GM12872 (cell line): ENCODE measurements at regions not wholly inside any gene's neighbourhood (a gene's known extent, or its start where the extent isn't known, plus 50 kb on each side); places are given as distances from the start of the nearest gene placed in this dataset.

Experiments used
- CTCF ChIP-seq: IDR thresholded peaks from 3 replicates; pipeline ENCODE4 v1.5.1; 2011; ENCODE audit warnings: low read depth, mild to moderate bottlenecking, low read length, moderate library complexity; ENCODE audit not compliant: insufficient read depth

- no peak for TF ChIP-seq CTCF
These were observed 398.4 kb downstream of the TUSC7 start for GRCh38 chr3:117107946-117108345.

DNA sequence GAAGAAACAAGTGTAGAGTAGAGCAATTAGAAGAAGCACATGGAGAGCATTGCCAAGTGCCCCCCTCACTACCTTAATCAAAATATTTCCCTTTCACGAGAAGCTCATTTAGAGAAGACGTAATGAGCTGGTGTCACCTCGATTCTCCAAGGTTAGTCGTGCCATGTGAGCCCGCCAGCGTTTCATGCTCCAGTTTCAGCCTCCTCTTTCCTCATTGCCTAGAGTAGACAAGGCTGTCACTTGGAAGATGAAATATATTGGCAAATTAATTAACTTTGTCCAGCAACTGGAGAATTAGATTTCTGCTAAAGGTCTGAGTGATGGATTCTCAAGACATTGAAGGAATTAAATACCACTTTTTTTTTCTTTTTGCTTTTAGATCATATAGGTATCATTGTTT, 399.6 kb downstream of the TUSC7 start:
- no peak for TF ChIP-seq CTCF

DNA sequence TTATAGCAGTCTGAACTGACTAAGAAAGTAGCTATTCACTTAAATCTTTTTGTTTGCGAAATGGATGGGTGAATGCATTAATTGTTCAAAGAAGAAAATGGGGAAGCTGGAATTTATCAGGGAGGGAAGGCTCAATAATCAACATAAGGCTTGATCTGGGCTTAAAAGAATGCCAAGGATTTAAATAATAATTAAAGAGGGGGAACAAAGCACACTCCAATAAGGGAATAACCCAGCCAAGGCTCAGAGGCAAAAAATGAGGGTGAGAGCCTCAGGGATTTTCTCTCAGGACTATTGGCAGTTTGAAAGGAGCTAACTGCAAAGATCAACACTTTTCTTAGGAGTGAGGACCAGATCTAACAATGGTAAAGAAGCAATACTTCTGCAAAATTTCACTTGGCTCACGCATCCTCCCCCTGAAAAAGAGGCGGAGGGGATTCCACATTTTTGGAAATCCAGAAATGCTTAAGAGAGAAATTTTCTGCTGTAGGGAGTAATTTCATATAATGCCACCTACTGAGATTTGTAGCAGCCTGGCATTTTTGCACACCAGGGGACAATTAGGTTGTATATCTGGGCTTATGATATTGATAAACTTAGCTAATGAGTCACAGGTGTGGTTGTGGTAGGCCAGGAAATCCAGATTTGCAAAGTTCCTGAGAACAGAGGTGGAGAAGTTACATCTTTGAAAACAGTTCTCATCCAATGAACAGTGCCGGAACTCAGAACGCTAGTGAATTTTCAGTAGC, 405.1 kb downstream of the TUSC7 start:
- no peak for TF ChIP-seq CTCF

GRCh38 chr3:117117188-117117936, 407.8 kb downstream of the TUSC7 start:
- no peak for TF ChIP-seq CTCF

GRCh38 chr3:117118604-117119003, 409.0 kb downstream of the TUSC7 start:
- TF ChIP-seq CTCF, result no peak

DNA sequence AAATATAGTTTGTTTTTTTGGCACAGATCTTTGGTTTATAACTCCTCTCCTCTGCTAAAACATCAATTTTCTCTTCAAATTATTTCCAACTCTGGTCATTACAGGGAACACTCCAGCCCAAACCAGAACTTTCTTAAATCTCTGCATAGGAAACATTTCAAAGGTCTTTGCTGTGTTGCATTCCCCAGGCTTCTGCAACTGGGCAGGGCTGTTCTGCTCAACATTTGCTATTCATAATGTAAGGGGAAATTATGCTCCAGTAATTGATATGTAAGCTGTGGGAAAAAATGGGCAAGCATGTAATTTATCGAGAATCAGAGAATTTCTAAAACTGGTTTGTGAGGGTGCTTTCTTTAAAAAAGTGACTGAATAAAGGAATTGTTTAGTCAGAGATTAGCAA, 410.4 kb downstream of the TUSC7 start:
- TF ChIP-seq CTCF, result no peak

DNA sequence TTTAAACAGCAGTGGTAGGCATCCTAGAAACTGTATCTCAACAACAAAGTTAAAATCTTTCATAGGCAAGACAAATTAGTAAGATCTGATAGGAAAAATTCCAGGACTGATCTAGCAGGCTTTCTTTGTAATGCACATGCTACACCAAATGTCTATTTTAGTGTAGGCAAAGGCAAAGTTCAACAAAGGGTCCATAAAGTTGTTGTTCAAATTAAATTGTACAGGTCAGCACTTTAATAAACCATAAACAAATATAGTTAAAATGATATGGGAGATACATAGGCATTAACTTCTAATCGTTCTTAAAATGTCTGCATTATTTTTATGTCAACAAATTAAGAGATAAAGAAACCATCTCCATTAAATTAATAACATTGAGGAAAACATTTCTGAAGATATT, 413.0 kb downstream of the TUSC7 start:
- TF ChIP-seq CTCF, result no peak
